ENCODE measurements at regions not wholly inside any gene's neighbourhood (a gene's known extent, or its start where the extent isn't known, plus 50 kb on each side); places are given as distances from the start of the nearest gene placed in this dataset.

DNA sequence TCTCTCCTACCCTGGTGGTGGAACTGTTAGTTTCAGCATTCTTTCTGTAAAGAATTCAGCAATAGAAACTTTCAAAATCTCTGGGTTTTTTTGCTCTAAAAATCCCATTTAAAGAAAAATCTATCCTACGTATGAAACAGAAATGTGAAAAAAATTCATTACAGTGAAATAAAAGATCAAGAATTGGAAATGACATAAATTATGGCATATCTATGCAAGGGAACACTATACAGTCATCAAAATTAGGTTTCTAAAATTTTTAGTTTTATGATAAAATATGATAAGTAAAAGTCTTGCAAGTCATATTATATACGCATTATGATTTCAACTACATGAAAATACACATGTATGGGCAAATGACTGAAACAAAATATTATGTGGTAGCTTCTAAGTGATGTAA is 342.6 kb downstream of the CETN3 start:
- TF ChIP-seq CTCF (IDR thresholded peaks at IDR 0.05 in 8 of 11, conservative IDR thresholded peaks at IDR 0.05 in 3 of 11), result no peak
- no peak for TF ChIP-seq POLR2A (IDR thresholded peaks at IDR 0.05)
- TF ChIP-seq POLR2AphosphoS5 (IDR thresholded peaks at IDR 0.05), result no peak

Measured in spleen (tissue), 7 donors.